Glomerular visceral epithelial cell (primary cell): ENCODE measurements at regions not wholly inside any gene's neighbourhood (a gene's known extent, or its start where the extent isn't known, plus 50 kb on each side); places are given as distances from the start of the nearest gene placed in this dataset.
A peak's percentile ranks its signal among the peaks of the same experiment; 100 is the strongest.

ENCODE experiments used
- DNase-seq: peaks from one replicate; pipeline ENCODE4 v3.0.0-alpha.2; 2016; ENCODE audit errors: extremely low spot score

- DNase-seq: no peak
Observed at GRCh38 chr1:30514945-30515344, 208.4 kb downstream of the MATN1 start.

GRCh38 chr1:30514137-30514654, 209.2 kb downstream of the MATN1 start:
- no peak for DNase-seq

- no peak for DNase-seq
Observed at GRCh38 chr1:30513396-30514136, 209.8 kb downstream of the MATN1 start.

- no peak for DNase-seq
Observed at GRCh38 chr1:30512914-30513265, 210.5 kb downstream of the MATN1 start.

GRCh38 chr1:30511991-30512913, 211.1 kb downstream of the MATN1 start:
- peak; percentile 47 for DNase-seq

DNA sequence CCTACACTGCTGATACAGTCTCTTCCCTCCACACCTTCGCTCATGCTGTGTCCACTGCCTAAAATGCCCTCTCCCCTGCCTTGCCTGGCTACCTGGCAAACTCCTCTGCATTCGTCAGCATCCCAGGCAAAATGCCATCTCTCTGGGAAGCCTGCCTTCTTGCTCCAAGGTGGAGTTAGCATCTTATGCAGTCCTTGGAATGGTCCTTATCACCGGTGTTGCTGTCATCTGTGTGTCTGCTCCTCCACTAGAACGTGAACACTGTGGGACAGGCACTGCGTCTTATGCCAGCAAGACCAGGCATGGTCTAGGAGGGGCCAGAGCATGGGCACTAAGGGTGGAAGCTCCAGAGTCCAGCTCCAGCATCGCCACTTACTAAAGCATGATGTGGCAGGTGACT, 211.8 kb downstream of the MATN1 start:
- DNase-seq: no peak

DNA sequence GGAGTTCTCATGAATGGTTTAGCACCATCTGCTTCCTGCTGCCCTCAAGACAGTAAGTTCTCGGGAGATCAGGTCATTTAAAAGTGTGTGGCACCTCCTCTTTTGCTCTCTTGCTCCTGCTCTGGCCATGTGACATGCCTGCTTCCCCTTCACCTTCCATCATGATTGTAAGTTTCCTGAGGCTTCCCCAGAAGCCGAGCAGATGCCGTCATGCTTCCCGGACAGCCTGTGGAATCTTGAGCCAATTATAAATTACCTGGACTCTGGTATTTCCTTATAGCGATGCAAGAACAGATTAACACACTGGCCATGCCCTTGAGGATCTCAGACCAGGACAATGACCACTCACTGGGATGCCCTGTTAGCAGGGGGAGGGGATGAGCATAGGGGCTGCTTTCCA, 212.3 kb downstream of the MATN1 start:
- no peak for DNase-seq

DNA sequence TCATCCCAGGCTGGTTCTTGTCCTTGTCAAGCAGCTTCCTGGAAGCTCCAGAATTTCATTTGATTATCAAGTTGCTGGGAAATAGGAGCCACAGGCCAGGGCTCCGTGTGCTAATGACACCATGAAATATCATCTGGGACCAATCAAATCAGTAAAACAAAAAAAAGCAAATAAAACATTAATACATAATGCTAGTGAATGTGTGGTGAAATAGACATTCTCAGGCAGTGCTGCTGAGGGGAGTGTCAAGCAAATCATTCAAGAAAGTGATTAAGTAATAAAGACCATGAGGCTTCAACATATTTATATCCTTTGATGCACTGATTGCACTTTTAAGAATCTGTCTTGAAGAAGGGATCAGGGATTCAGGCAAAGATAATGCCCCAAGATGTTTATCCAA, 213.7 kb downstream of the MATN1 start:
- DNase-seq: no peak

- no peak for DNase-seq
Observed at GRCh38 chr1:30508611-30509010, 214.8 kb downstream of the MATN1 start.

GRCh38 chr1:30508175-30508448, 215.3 kb downstream of the MATN1 start:
- DNase-seq: no peak

- DNase-seq: no peak
Observed at GRCh38 chr1:30507401-30508174, 215.8 kb downstream of the MATN1 start.

DNA sequence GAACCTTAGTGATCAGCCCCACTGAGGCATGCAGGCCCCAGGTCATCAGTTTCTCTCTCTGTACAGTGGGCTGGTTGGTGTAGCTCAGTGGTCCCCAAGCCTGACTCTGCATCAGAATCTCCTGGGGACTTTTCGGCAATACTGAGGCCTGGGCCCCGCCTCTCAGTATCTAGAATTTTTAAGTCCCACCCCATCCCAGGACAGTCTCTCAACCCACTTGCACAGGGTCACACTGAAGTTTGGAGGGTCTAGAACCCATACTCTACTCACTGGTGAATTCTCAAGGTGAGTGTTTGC, 216.4 kb downstream of the MATN1 start:
- DNase-seq: no peak

DNA sequence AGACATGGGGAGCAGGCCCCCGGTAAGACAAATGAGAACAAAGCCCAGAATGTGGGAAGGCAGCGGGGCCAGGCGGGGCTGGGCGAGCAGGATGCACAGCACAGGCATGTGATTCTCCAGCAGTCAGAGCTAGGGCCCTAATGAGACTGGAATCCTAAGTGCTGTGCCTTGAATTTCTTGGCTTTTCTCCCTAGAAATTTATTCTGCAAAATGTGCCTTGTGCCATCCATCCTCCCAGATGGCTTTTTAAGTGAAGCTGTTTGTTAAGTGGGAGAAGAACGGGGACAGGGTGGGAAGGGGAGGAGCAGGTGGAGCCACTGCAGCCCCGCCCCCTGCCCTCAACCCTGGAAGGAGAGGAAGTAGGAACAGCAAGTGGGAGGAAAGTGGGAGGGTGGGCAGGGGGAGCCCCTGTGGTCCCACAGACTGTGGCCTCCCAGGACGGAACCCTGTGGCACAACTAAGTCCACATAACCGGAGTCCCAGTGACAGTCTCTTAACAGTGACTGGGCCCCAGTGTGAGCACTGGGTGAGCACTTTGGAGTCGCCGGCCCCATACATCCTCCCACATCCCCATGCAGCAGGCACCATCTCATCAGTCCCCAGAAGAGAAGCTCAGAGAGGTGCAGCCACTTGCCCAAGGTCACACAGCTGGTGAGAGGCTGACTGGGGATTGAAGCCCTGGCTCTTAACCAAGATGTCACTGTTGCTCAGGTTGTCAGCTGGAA, 216.9 kb downstream of the MATN1 start:
- DNase-seq: no peak

DNA sequence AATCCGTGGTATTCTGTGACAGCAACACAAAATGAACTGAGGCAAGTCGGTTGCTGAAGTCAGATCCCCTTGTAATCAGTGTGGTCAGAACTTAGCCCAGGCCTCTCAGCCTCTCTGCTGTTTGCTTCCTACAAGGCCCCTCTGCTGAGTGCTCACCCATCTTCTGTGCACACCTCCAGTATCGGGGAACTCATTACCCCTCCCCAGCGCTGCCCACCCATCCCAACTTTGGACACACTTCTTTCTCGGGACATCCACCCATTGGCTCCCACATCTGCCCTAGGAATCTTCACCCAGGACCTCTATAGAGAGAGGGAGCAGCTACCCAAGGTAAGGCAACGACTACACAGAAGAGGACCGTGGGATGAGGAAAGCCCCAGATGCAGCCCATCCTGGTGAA, 217.5 kb downstream of the MATN1 start:
- DNase-seq: no peak

- DNase-seq: no peak
Observed at GRCh38 chr1:30492451-30492850, 230.9 kb downstream of the MATN1 start.

GRCh38 chr1:30491831-30492230, 231.6 kb downstream of the MATN1 start:
- DNase-seq: no peak

GRCh38 chr1:30490554-30491053, 232.8 kb downstream of the MATN1 start:
- no peak for DNase-seq

DNA sequence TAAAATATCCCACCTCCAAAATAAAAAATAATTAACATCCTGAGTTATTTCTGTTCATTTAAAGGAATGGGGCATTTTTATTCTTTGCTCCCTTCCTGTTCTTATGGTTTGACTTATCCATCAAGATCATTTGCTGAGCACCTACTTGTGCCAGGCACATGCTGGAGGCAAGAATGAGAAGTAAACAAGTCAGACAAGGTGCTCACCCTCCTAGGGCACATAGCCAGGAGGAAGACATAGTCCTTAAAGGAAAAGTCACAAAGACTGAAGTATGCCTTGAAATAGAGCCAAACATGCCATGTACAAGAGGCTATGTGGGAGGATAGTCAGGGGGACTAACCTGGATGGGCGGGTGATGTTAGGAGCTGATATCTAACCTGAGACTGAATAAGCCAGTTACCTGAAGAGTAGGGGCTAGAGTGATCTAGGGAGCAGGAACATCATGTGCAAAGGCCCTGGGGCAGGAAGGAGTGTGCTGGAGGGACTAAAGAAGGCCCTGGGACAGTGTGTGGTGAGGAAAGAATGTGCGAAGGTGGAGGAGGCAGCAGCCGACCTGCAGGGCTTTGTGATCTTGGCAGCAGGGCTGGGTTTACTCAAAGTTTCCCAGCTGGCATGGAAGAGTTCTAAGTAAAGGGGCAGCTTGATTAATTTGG, 233.5 kb downstream of the MATN1 start:
- no peak for DNase-seq

DNA sequence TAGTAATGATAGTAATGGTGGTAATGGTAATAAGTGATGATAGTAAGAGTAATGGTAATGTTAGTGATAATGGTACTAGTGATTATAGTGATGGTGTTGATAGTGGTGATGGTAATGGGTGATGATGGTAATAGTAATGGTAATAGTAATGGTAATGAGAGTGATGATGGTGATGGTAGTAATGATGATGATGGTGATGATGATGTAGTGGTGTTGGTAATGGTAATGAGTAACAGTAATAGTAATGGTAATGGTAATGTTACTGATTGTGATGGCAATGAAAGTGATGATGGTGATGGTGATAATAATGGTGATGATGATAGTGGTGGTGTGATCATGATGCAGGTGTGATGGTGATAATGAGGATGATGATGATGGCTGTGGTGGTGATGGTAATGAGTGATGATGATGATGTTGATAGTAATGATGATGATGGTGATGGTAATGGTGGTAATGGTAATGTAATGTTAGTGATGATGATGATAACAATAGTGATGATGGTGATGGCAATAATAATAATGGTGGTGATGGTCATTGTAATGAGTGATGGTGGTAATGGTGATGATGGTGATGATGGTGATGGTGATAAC, 235.0 kb downstream of the MATN1 start:
- no peak for DNase-seq

GRCh38 chr1:30487042-30487441, 236.3 kb downstream of the MATN1 start:
- no peak for DNase-seq

DNA sequence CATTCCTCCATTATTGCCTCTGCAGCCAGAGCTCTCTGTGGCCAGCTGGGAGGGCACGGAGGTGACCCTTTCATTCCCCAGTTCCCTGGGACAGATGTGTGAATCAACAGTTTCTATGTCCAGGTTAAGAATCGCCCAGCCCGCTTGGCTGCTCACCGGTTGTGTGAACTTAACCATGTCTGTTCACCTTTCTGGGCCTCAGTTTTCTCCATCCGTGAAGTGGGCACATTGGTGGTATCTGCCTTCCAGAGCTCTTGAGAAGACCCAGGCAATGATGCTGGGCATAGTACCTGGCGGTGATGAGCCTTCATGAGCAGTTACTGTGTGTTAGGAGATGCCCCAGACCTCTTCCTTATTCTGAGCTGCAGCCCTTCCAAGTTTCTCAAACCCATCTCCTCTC, 238.3 kb downstream of the MATN1 start:
- DNase-seq: no peak
